ENCODE measurements at regions not wholly inside any gene's neighbourhood (a gene's known extent, or its start where the extent isn't known, plus 50 kb on each side); places are given as distances from the start of the nearest gene placed in this dataset.

GRCh38 chr5:143715616-143716015, 96.3 kb upstream of the HMHB1 start:
- no peak for DNase-seq (ENCODE audit: extremely low read depth in 1 of 4, low spot score in 3 of 4)
- FAIRE-seq, result no peak
- ChIA-PET CTCF (ENCODE audit: low intra/inter-chr PET ratio) (no interaction called here), POLR2A (no interaction called here)
- Histone ChIP-seq H3K36me3 (ENCODE audit: control insufficient read depth, insufficient read depth, low read length) (no peaks in the 10 kb centered on the region), H3K9me1 (ENCODE audit: control insufficient read depth, insufficient read depth, low read length) (no peaks in the 10 kb centered on the region), H3K27ac (ENCODE audit: extremely low read depth, low read depth, low read length) (no peak overlapping the region), H2AFZ (ENCODE audit: low read depth, low read length) (no peak overlapping the region), H4K20me1 (replicated peaks; ENCODE audit: control insufficient read depth, insufficient read depth, low read length) (no peaks in the 10 kb centered on the region), H3K27me3 (ENCODE audit: control insufficient read depth in 2 of 2, insufficient read depth in 2 of 2, low read length in 2 of 2) (no peaks in the 10 kb centered on the region), H3K9ac (ENCODE audit: insufficient read depth in 1 of 2, low read depth in 2 of 2, low read length in 2 of 2) (no peak overlapping the region), H3K4me3 (no peak overlapping the region), H3K9me3 (replicated peaks; ENCODE audit: control insufficient read depth, insufficient read depth, low read depth, low read length) (no peaks in the 10 kb centered on the region), H3K4me1 (replicated peaks in 1 of 2; ENCODE audit: control insufficient read depth in 2 of 2, insufficient read depth in 2 of 2, low read length in 2 of 2) (no peaks in the 10 kb centered on the region), H3K4me2 (ENCODE audit: insufficient read depth, low read length) (no peak overlapping the region), H3K79me2 (ENCODE audit: control insufficient read depth, insufficient read depth, low read length) (no peaks in the 10 kb centered on the region)
- BruUV-seq (replicated peaks), result no TSS peak
- 2% methylated on average over 3 of the region's 3 CpGs for WGBS (ENCODE audit: insufficient coverage, low coverage, missing lambda C conversion rate)
- no peak for ATAC-seq
- intact Hi-C loops (cut with micrococcal nuclease), result no loop called here
- in situ Hi-C loops (cut with MboI), result no loop called here
- no peak for TF ChIP-seq BACH1 (tag; IDR thresholded peaks at IDR 0.05)
- no peak for TF ChIP-seq ZNF584 (CRISPR knock-in tag; IDR thresholded peaks at IDR 0.05; ENCODE audit: low read depth)
- no peak for TF ChIP-seq SMARCB1 (IDR thresholded peaks at IDR 0.05; ENCODE audit: insufficient read length, low read depth)
- TF ChIP-seq ESRRB (CRISPR knock-in tag; IDR thresholded peaks at IDR 0.05; ENCODE audit: borderline replicate concordance), result no peak
- no peak for TF ChIP-seq HIVEP1 (CRISPR knock-in tag; IDR thresholded peaks at IDR 0.05)
- no peak for TF ChIP-seq FOXJ3 (CRISPR knock-in tag; IDR thresholded peaks at IDR 0.05)
- no peak for TF ChIP-seq ZFP91 (CRISPR knock-in tag; IDR thresholded peaks at IDR 0.05)
- TF ChIP-seq CREB5 (CRISPR knock-in tag; IDR thresholded peaks at IDR 0.05), result no peak
- TF ChIP-seq HNRNPK (IDR thresholded peaks at IDR 0.05; ENCODE audit: low read depth, low read length, poor library complexity, severe bottlenecking), result no peak
- TF ChIP-seq ZNF212 (CRISPR knock-in tag; IDR thresholded peaks at IDR 0.05), result no peak
- no peak for TF ChIP-seq SNIP1 (IDR thresholded peaks at IDR 0.05; ENCODE audit: low read depth)
- no peak for TF ChIP-seq RBBP5 (IDR thresholded peaks at IDR 0.05; ENCODE audit: borderline replicate concordance, insufficient read depth, low read length, poor library complexity, severe bottlenecking)
- TF ChIP-seq MED1 (CRISPR knock-in tag; IDR thresholded peaks at IDR 0.05; ENCODE audit: borderline replicate concordance), result no peak
- TF ChIP-seq IRF9 (tag; IDR thresholded peaks at IDR 0.05), result no peak
- no peak for TF ChIP-seq MCM7 (IDR thresholded peaks at IDR 0.05)
- no peak for TF ChIP-seq PKNOX1 (IDR thresholded peaks at IDR 0.05)
- TF ChIP-seq ZNF280B (CRISPR knock-in tag; IDR thresholded peaks at IDR 0.05), result no peak
- TF ChIP-seq TARDBP (IDR thresholded peaks at IDR 0.05), result no peak

Data from K562 (cell line).